ENCODE measurements at regions not wholly inside any gene's neighbourhood (a gene's known extent, or its start where the extent isn't known, plus 50 kb on each side); places are given as distances from the start of the nearest gene placed in this dataset.

- TF ChIP-seq MAX (IDR thresholded peaks at IDR 0.05) (no peak), JUND (IDR thresholded peaks at IDR 0.05) (no peak), ZFX (IDR thresholded peaks at IDR 0.05) (no peak), YY1 (IDR thresholded peaks at IDR 0.05; ENCODE audit: extremely low read depth, insufficient replicate concordance, low read depth, low read length) (no peak), ELF1 (IDR thresholded peaks at IDR 0.05; ENCODE audit: borderline replicate concordance, low read depth) (no peak), EZH2phosphoT487 (IDR thresholded peaks at IDR 0.05; ENCODE audit: borderline replicate concordance) (no peak), CEBPB (IDR thresholded peaks at IDR 0.05; ENCODE audit: low read depth) (no peak), CTCF (IDR thresholded peaks at IDR 0.05 in 2 of 3, conservative IDR thresholded peaks at IDR 0.05 in 1 of 3; ENCODE audit: borderline replicate concordance in 1 of 3, insufficient read depth in 1 of 3, low read depth in 2 of 3, low read length in 2 of 3) (no peak), POLR2AphosphoS5 (IDR thresholded peaks at IDR 0.05; ENCODE audit: low read depth, low read length) (no peak)
These were observed 180.0 kb upstream of the ADCY1 start (continued) for GRCh38 chr7:45394117-45394708.

- Histone ChIP-seq H3K36me3 (ENCODE audit: control insufficient read depth in 1 of 2, insufficient read depth in 2 of 2, low read length in 2 of 2) (no peaks in the 10 kb centered on the region), H3K9me3 (ENCODE audit: control insufficient read depth in 1 of 2, insufficient read depth in 1 of 2, low read depth in 1 of 2, low read length in 2 of 2) (no peaks in the 10 kb centered on the region), H3K4me3 (replicated peaks in 1 of 2; ENCODE audit: low read depth in 1 of 2, low read length in 2 of 2) (no peak overlapping the region), H2AFZ (ENCODE audit: low read depth, low read length, poor library complexity, severe bottlenecking) (no peak overlapping the region), H3K27ac (ENCODE audit: low read depth, low read length) (no peak overlapping the region), H3K9ac (ENCODE audit: low read length) (no peak overlapping the region), H3K79me2 (ENCODE audit: insufficient read depth, low read length) (no peaks in the 10 kb centered on the region), H3K9me2 (ENCODE audit: insufficient read depth) (no peaks in the 10 kb centered on the region), H3K4me1 (ENCODE audit: control insufficient read depth in 1 of 2, insufficient read depth in 2 of 2, low read length in 2 of 2) (no peaks in the 10 kb centered on the region), H3K27me3 (ENCODE audit: insufficient read depth, low read length) (peaks cover 17% of the 10 kb centered on the region; the same call in 1 of the 2 replicates), H4K20me1 (ENCODE audit: insufficient read depth) (no peaks in the 10 kb centered on the region), H3K4me2 (ENCODE audit: low read length) (no peak overlapping the region)
- TF ChIP-seq MAX (IDR thresholded peaks at IDR 0.05) (no peak), JUND (IDR thresholded peaks at IDR 0.05) (no peak), POLR2AphosphoS5 (IDR thresholded peaks at IDR 0.05; ENCODE audit: low read depth, low read length) (no peak), ZFX (IDR thresholded peaks at IDR 0.05) (no peak), SP1 (IDR thresholded peaks at IDR 0.05; ENCODE audit: low read depth) (no peak), YY1 (IDR thresholded peaks at IDR 0.05; ENCODE audit: extremely low read depth, insufficient replicate concordance, low read depth, low read length) (no peak), EZH2phosphoT487 (IDR thresholded peaks at IDR 0.05; ENCODE audit: borderline replicate concordance) (no peak), SRF (IDR thresholded peaks at IDR 0.05; ENCODE audit: low read depth) (no peak), EZH2 (IDR thresholded peaks at IDR 0.05) (no peak), POLR2A (IDR thresholded peaks at IDR 0.05; ENCODE audit: borderline replicate concordance, extremely low read depth, insufficient read depth, insufficient read length) (no peak), ZBTB33 (IDR thresholded peaks at IDR 0.05; ENCODE audit: extremely low read depth, insufficient replicate concordance, low read length) (no peak)
- ATAC-seq: no peak
- RAD21 ChIA-PET (ENCODE audit: low non-redundant PET in 1 of 2, low total read pairs in 2 of 2, uncharacterized antibody in 2 of 2, unreplicated experiment in 2 of 2): no interaction called here
- intact Hi-C loops (cut with micrococcal nuclease): no loop called here
- POLR2A ChIA-PET: no interaction called here
- CTCF ChIA-PET: no interaction called here
- no peak for DNase-seq (ENCODE audit: low read depth, low spot score)
- BruUV-seq (replicated peaks): no TSS peak
These were observed 175.1 kb upstream of the ADCY1 start for GRCh38 chr7:45399069-45399468.

Measured in HCT116 (cell line).